IgD-negative memory B cell (primary cell): ENCODE measurements at regions not wholly inside any gene's neighbourhood (a gene's known extent, or its start where the extent isn't known, plus 50 kb on each side); places are given as distances from the start of the nearest gene placed in this dataset.
A peak's percentile ranks its signal among the peaks of the same experiment; 100 is the strongest.
"Not testable (repeated sequence)": the region's sequence is repeated elsewhere in the genome, so short reads cannot be mapped to it uniquely, and the experiment has no call there.

Experiments used
- H3K27ac Mint-ChIP-seq, 3 donors: one replicate each; pipeline ENCODE4 v1.8.0; 2020 to 2022; ENCODE audit warnings: mild to moderate bottlenecking in 3 of 3, mixed read lengths in 3 of 3, moderate library complexity in 1 of 3
- H3K27me3 Mint-ChIP-seq: one replicate; pipeline ENCODE4 v1.8.0; 2021; ENCODE audit warnings: mixed read lengths
- H3K36me3 Mint-ChIP-seq: one replicate; pipeline ENCODE4 v1.8.0; 2020; ENCODE audit warnings: mild to moderate bottlenecking, mixed read lengths
- H3K4me1 Mint-ChIP-seq, 3 donors: one replicate each; pipeline ENCODE4 v1.8.0; 2020 to 2022; ENCODE audit warnings: mixed read lengths in 3 of 3, mild to moderate bottlenecking in 1 of 3
- H3K4me3 Mint-ChIP-seq, 4 donors: one replicate each; pipeline ENCODE4 v1.8.0; 2020 to 2022; ENCODE audit warnings: mild to moderate bottlenecking in 4 of 4, mixed read lengths in 4 of 4, moderate library complexity in 3 of 4
- H3K9me3 Mint-ChIP-seq, 3 donors: one replicate each; pipeline ENCODE4 v1.8.0; 2020 to 2021; ENCODE audit warnings: mixed read lengths in 3 of 3, mild to moderate bottlenecking in 1 of 3

- not testable (repeated sequence) for H3K4me1 Mint-ChIP-seq, H3K27ac Mint-ChIP-seq, H3K36me3 Mint-ChIP-seq, H3K27me3 Mint-ChIP-seq, H3K4me3 Mint-ChIP-seq
- H3K9me3 Mint-ChIP-seq, result peaks cover 0 to 11% (median 0%) of the 10 kb centered on the region in 3 donors
Observed at GRCh38 chr5:97234380-97234779, 51.3 kb upstream of the RIOK2 start.

- peaks cover 5% of the 10 kb centered on the region for H3K36me3 Mint-ChIP-seq
- peaks cover 0 to 1% (median 0%) of the 10 kb centered on the region in 3 donors for H3K9me3 Mint-ChIP-seq
- H3K4me1 Mint-ChIP-seq, result peaks cover 4 to 6% (median 5%) of the 10 kb centered on the region in 3 donors
- no peak overlapping the region for H3K4me3 Mint-ChIP-seq
- H3K27ac Mint-ChIP-seq, result no peak overlapping the region
- peaks cover 1% of the 10 kb centered on the region for H3K27me3 Mint-ChIP-seq
Observed at GRCh38 chr5:97242341-97242740, 59.3 kb upstream of the RIOK2 start.

GRCh38 chr5:97243353-97243752, 60.3 kb upstream of the RIOK2 start:
- H3K9me3 Mint-ChIP-seq, result peaks cover 0 to 1% (median 0%) of the 10 kb centered on the region in 3 donors
- peaks cover 4 to 6% (median 5%) of the 10 kb centered on the region in 3 donors for H3K4me1 Mint-ChIP-seq

GRCh38 chr5:97245386-97245785, 62.3 kb upstream of the RIOK2 start:
- peaks cover 0 to 3% (median 0%) of the 10 kb centered on the region in 3 donors for H3K9me3 Mint-ChIP-seq
- peaks cover 1% of the 10 kb centered on the region for H3K36me3 Mint-ChIP-seq
- H3K4me3 Mint-ChIP-seq, result no peak overlapping the region
- H3K27me3 Mint-ChIP-seq, result no peaks in the 10 kb centered on the region
- peaks cover 4 to 6% (median 5%) of the 10 kb centered on the region in 3 donors for H3K4me1 Mint-ChIP-seq
- no peak overlapping the region for H3K27ac Mint-ChIP-seq

More at GRCh38 chr5:97243353-97243752, 60.3 kb upstream of the RIOK2 start:
- Mint-ChIP-seq H3K27ac (no peak overlapping the region), H3K36me3 (peaks cover 5% of the 10 kb centered on the region), H3K27me3 (peaks cover 1% of the 10 kb centered on the region), H3K4me3 (peak overlapping the region in 1 of 4 donors; percentile 45)

GRCh38 chr5:97250113-97250512, 67.1 kb upstream of the RIOK2 start:
- H3K4me3 Mint-ChIP-seq, result no peak overlapping the region
- H3K9me3 Mint-ChIP-seq, result peaks cover 0 to 5% (median 0%) of the 10 kb centered on the region in 3 donors
- no peaks in the 10 kb centered on the region for H3K27me3 Mint-ChIP-seq
- no peak overlapping the region for H3K27ac Mint-ChIP-seq
- H3K36me3 Mint-ChIP-seq, result peaks cover 2% of the 10 kb centered on the region
- no peaks in the 10 kb centered on the region for H3K4me1 Mint-ChIP-seq

- no peaks in the 10 kb centered on the region for H3K4me1 Mint-ChIP-seq
- H3K9me3 Mint-ChIP-seq, result no peaks in the 10 kb centered on the region
Observed at GRCh38 chr5:97266076-97266475, 83.0 kb upstream of the RIOK2 start.

GRCh38 chr5:97266576-97266975, 83.5 kb upstream of the RIOK2 start:
- H3K36me3 Mint-ChIP-seq, result no peaks in the 10 kb centered on the region
- peaks cover 4% of the 10 kb centered on the region for H3K27me3 Mint-ChIP-seq
- no peaks in the 10 kb centered on the region for H3K4me1 Mint-ChIP-seq

More at GRCh38 chr5:97266076-97266475, 83.0 kb upstream of the RIOK2 start:
- no peak overlapping the region for H3K27ac Mint-ChIP-seq
- H3K4me3 Mint-ChIP-seq, result no peak overlapping the region
- H3K36me3 Mint-ChIP-seq, result no peaks in the 10 kb centered on the region
- peaks cover 4% of the 10 kb centered on the region for H3K27me3 Mint-ChIP-seq

GRCh38 chr5:97267767-97268166, 84.7 kb upstream of the RIOK2 start:
- Mint-ChIP-seq H3K4me1 (no peaks in the 10 kb centered on the region), H3K4me3 (no peak overlapping the region), H3K27ac (no peak overlapping the region), H3K36me3 (no peaks in the 10 kb centered on the region), H3K9me3 (peaks cover 3 to 14% (median 5%) of the 10 kb centered on the region in 3 donors), H3K27me3 (peaks cover 4% of the 10 kb centered on the region)

More at GRCh38 chr5:97266576-97266975, 83.5 kb upstream of the RIOK2 start:
- no peak overlapping the region for H3K27ac Mint-ChIP-seq
- no peak overlapping the region for H3K4me3 Mint-ChIP-seq
- peaks cover 1 to 4% (median 2%) of the 10 kb centered on the region in 3 donors for H3K9me3 Mint-ChIP-seq

GRCh38 chr5:97276474-97277120, 93.5 kb upstream of the RIOK2 start:
- no peak overlapping the region for H3K27ac Mint-ChIP-seq
- no peaks in the 10 kb centered on the region for H3K4me1 Mint-ChIP-seq

GRCh38 chr5:97281257-97281656, 98.2 kb upstream of the RIOK2 start:
- Mint-ChIP-seq H3K9me3 (peaks cover 2 to 24% (median 14%) of the 10 kb centered on the region in 3 donors), H3K4me3 (no peak overlapping the region), H3K36me3 (peaks cover 23% of the 10 kb centered on the region), H3K27ac (no peak overlapping the region), H3K27me3 (peaks cover 3% of the 10 kb centered on the region), H3K4me1 (no peaks in the 10 kb centered on the region)

More at GRCh38 chr5:97276474-97277120, 93.5 kb upstream of the RIOK2 start:
- H3K27me3 Mint-ChIP-seq, result peaks cover 1% of the 10 kb centered on the region
- H3K9me3 Mint-ChIP-seq, result peaks cover 7 to 23% (median 11%) of the 10 kb centered on the region in 3 donors
- H3K36me3 Mint-ChIP-seq, result peaks cover 13% of the 10 kb centered on the region
- H3K4me3 Mint-ChIP-seq, result no peak overlapping the region

- H3K27me3 Mint-ChIP-seq, result no peaks in the 10 kb centered on the region
- no peaks in the 10 kb centered on the region for H3K4me1 Mint-ChIP-seq
- H3K9me3 Mint-ChIP-seq, result peaks cover 0 to 8% (median 0%) of the 10 kb centered on the region in 3 donors
- H3K4me3 Mint-ChIP-seq, result no peak overlapping the region
- H3K27ac Mint-ChIP-seq, result peak overlapping the region in 1 of 3 donors; percentile 0
- no peaks in the 10 kb centered on the region for H3K36me3 Mint-ChIP-seq
Observed at GRCh38 chr5:97297063-97297703, 114.1 kb upstream of the RIOK2 start.

GRCh38 chr5:97297704-97298091, 114.7 kb upstream of the RIOK2 start:
- no peaks in the 10 kb centered on the region for H3K36me3 Mint-ChIP-seq
- no peak overlapping the region for H3K27ac Mint-ChIP-seq
- no peaks in the 10 kb centered on the region for H3K4me1 Mint-ChIP-seq
- H3K27me3 Mint-ChIP-seq, result no peaks in the 10 kb centered on the region
- H3K9me3 Mint-ChIP-seq, result peaks cover 0 to 5% (median 0%) of the 10 kb centered on the region in 3 donors
- no peak overlapping the region for H3K4me3 Mint-ChIP-seq

- not testable (repeated sequence) for H3K4me3 Mint-ChIP-seq, H3K36me3 Mint-ChIP-seq, H3K4me1 Mint-ChIP-seq, H3K27ac Mint-ChIP-seq, H3K27me3 Mint-ChIP-seq, H3K9me3 Mint-ChIP-seq
Observed at GRCh38 chr5:97301181-97301580, 118.1 kb upstream of the RIOK2 start.

GRCh38 chr5:97338729-97339128, 155.7 kb upstream of the RIOK2 start:
- Mint-ChIP-seq H3K4me3 (no peak overlapping the region), H3K9me3 (peaks cover 5 to 23% (median 5%) of the 10 kb centered on the region in 3 donors), H3K36me3 (peaks cover 1% of the 10 kb centered on the region)

GRCh38 chr5:97355775-97356174, 172.7 kb upstream of the RIOK2 start:
- no peak overlapping the region for H3K27ac Mint-ChIP-seq
- H3K36me3 Mint-ChIP-seq, result peaks cover 2% of the 10 kb centered on the region
- H3K27me3 Mint-ChIP-seq, result no peaks in the 10 kb centered on the region
- peaks cover 10 to 22% (median 15%) of the 10 kb centered on the region in 3 donors for H3K9me3 Mint-ChIP-seq
- peak overlapping the region in 3 of 4 donors; percentile 11 to 63 (median 56) for H3K4me3 Mint-ChIP-seq
- H3K4me1 Mint-ChIP-seq, result peaks cover 0 to 9% (median 6%) of the 10 kb centered on the region in 3 donors

More at GRCh38 chr5:97338729-97339128, 155.7 kb upstream of the RIOK2 start:
- no peak overlapping the region for H3K27ac Mint-ChIP-seq
- peaks cover 2% of the 10 kb centered on the region for H3K27me3 Mint-ChIP-seq
- no peaks in the 10 kb centered on the region for H3K4me1 Mint-ChIP-seq
